ENCODE measurements at regions not wholly inside any gene's neighbourhood (a gene's known extent, or its start where the extent isn't known, plus 50 kb on each side); places are given as distances from the start of the nearest gene placed in this dataset.

GRCh38 chr4:126057371-126057770 lies 742.6 kb downstream of the FAT4 start:
- DNase-seq: no peak

- no peak for DNase-seq
Measured at GRCh38 chr4:126058596-126058995, 743.8 kb downstream of the FAT4 start.

- no peak for DNase-seq
Measured at GRCh38 chr4:126061655-126062054, 746.9 kb downstream of the FAT4 start.

GRCh38 chr4:126065016-126065415 lies 750.3 kb downstream of the FAT4 start:
- DNase-seq: no peak

GRCh38 chr4:126071346-126072333 lies 756.9 kb downstream of the FAT4 start:
- DNase-seq: no peak

- DNase-seq: no peak
Measured at GRCh38 chr4:126081336-126081735, 766.6 kb downstream of the FAT4 start.

GRCh38 chr4:126086041-126086440 lies 771.3 kb downstream of the FAT4 start:
- no peak for DNase-seq

GRCh38 chr4:126087101-126087500 lies 772.3 kb downstream of the FAT4 start:
- DNase-seq: no peak

GRCh38 chr4:126097155-126097799 lies 782.5 kb downstream of the FAT4 start:
- no peak for DNase-seq

- DNase-seq: no peak
Measured at GRCh38 chr4:126106658-126107057, 791.9 kb downstream of the FAT4 start.

- no peak for DNase-seq
Measured at GRCh38 chr4:126109836-126110235, 795.1 kb downstream of the FAT4 start.

GRCh38 chr4:126113058-126113457 lies 798.3 kb downstream of the FAT4 start:
- no peak for DNase-seq

GRCh38 chr4:126123611-126124325 lies 809.0 kb downstream of the FAT4 start:
- no peak for DNase-seq

GRCh38 chr4:126124818-126125217 lies 810.1 kb downstream of the FAT4 start:
- no peak for DNase-seq

GRCh38 chr4:126130215-126130614 lies 815.5 kb downstream of the FAT4 start:
- DNase-seq: no peak

- no peak for DNase-seq
Measured at GRCh38 chr4:126136922-126137781, 822.4 kb downstream of the FAT4 start.

GRCh38 chr4:126137782-126138170 lies 823.0 kb downstream of the FAT4 start:
- no peak for DNase-seq

GRCh38 chr4:126144543-126145237 lies 829.9 kb downstream of the FAT4 start:
- DNase-seq: no peak

GRCh38 chr4:126168484-126168883 lies 853.7 kb downstream of the FAT4 start:
- DNase-seq: no peak

GRCh38 chr4:126172126-126172525 lies 857.4 kb downstream of the FAT4 start:
- DNase-seq: no peak

- no peak for DNase-seq
Measured at GRCh38 chr4:126174627-126175026, 859.9 kb downstream of the FAT4 start.

GRCh38 chr4:126180642-126181041 lies 865.9 kb downstream of the FAT4 start:
- DNase-seq: no peak
